HFF-Myc (cell line): ENCODE measurements at regions not wholly inside any gene's neighbourhood (a gene's known extent, or its start where the extent isn't known, plus 50 kb on each side); places are given as distances from the start of the nearest gene placed in this dataset.

Experiments
- DNase-seq: peaks from one replicate; pipeline ENCODE4 v3.0.0-alpha.2; 2011; ENCODE audit warnings: low read depth; ENCODE audit errors: extremely low read depth
- H3K4me3 ChIP-seq: replicated peaks from 2 replicates; pipeline ENCODE4 v1.5.1; 2011; ENCODE audit warnings: low read depth, mild to moderate bottlenecking, control low read depth, low read length
- CTCF ChIP-seq: IDR thresholded peaks from 2 replicates; pipeline ENCODE4 v1.5.1; 2012; ENCODE audit warnings: mild to moderate bottlenecking, low read depth, low read length, control low read depth; ENCODE audit errors: missing control alignments

DNA sequence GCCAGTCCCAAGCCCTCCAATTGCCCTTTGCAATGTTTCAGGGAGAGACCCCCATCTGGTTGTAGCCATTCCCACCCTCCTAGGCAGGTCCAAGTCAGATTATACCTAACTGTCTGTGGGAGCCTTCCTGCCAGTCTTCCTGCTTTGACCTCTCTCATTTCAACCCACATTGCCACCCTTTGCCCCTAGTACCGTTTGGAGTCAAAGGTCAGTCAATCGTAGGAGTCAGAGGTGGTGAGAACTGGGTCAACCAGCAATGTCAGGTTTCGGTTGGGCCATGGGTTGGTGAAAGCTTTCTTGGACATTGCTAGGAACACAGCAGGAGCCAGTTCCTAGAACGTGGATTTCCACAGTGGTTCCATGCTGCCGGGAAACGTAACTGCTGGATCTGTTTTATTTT is 269.4 kb upstream of the GHITM start:
- DNase-seq: no peak
- no peak for TF ChIP-seq CTCF

GRCh38 chr10:83871187-83872081 is 267.9 kb upstream of the GHITM start:
- DNase-seq: peak; percentile 36
- H3K4me3 ChIP-seq: no peak overlapping the region
- TF ChIP-seq CTCF: peak; percentile 89

More for the DNA sequence above, 269.4 kb upstream of the GHITM start:
- H3K4me3 ChIP-seq: no peak overlapping the region

DNA sequence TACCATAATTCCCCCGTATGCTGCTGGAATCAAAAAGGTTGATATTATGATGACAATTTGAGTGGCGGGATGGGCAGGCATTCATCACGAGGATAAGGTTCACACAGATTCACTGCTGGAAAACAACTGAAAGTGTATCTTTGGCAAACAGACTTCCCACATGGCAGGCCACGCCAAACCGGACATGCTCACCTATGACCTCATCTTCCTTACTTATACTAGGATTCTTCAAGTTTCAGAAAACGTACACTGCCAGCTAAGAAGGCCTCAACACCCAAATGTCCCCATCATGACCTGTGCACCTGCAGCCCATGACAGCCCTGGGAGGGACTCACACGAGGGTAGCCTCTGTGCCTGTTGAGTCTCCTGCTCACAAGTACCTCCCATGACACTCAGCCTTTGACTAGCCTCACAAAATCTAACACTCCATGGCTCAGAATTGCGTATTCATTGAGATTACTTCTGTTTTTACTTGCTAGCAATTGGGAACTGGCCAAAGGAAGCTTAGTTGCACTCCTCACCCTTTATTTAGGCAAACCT is 259.0 kb upstream of the GHITM start:
- no peak overlapping the region for H3K4me3 ChIP-seq
- no peak for DNase-seq
- TF ChIP-seq CTCF: no peak

DNA sequence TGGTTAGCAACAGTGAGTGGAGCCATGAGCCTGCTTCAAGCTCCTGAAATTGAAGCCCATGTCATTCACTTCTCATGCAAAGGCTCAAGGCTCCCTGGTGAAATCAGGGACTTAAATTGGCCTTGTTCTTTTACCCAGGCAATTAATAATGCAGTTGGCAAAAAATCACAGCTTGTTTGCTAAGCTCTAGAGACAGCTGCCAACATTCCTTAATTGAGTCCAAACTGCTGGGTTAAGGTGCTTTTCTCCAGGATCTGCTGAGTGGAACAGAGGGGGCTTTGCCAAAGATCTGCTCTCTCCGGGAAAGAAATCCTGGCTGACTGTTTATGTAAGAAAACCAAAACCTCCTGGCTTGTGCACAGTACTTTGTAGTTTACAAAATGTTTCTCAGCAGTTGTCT is 257.6 kb upstream of the GHITM start:
- H3K4me3 ChIP-seq: no peak overlapping the region
- no peak for TF ChIP-seq CTCF
- DNase-seq: no peak

DNA sequence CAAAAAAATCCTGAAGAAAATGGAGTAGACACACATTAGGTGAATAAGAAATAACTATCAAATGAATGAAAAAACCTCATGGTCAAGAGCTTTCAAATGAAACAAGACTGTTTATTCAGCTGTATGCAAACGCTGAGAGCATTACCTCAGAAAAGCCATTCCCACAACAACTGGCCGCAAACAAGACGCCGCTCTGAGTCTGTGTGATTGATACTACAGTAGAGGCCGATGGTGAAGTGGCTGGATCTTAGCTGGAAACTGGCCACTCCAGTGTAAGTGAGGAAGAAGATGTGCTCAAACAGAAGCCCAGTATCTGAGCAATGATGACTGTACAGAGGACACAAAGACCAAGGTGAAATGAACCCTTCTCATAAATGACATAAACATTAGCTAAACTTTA is 252.4 kb upstream of the GHITM start:
- DNase-seq: no peak
- TF ChIP-seq CTCF: no peak
- H3K4me3 ChIP-seq: no peak overlapping the region

DNA sequence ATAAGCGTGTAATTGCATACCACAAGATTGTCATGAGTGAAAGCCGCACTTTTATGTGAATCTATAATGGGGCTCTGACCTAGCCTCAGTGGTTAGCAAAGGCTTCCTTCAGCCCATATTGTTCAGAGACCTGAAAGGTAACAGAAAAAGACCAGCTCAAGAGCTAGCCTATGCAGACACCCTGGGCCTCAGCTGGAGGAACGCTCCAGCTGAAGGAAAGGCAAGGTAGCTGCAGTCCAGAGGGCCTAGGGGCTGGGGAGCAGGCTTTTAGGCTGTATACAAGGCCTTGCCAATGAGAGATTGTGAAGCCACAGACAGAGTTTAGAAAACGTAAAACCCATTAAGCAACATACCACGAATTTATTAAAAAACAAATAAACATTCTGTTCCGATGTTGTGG is 246.6 kb upstream of the GHITM start:
- no peak overlapping the region for H3K4me3 ChIP-seq
- no peak for DNase-seq
- no peak for TF ChIP-seq CTCF
